Lower leg skin (tissue), 3 donors: ENCODE measurements at regions not wholly inside any gene's neighbourhood (a gene's known extent, or its start where the extent isn't known, plus 50 kb on each side); places are given as distances from the start of the nearest gene placed in this dataset.

Experiments
- POLR2A ChIP-seq, 2 donors: fragments of 450-650 bp; IDR thresholded peaks; one replicate each; pipeline ENCODE4 v1.6.1; 2016 to 2017; ENCODE audit warnings: antibody characterized with exemption in 2 of 2, mild to moderate bottlenecking in 1 of 2, moderate library complexity in 1 of 2
- TF ChIP-seq, protein P1 (sequence below), 3 donors: fragments of 450-650 bp; IDR thresholded peaks; one replicate each; pipeline ENCODE4 v1.5.1; 2016; ENCODE audit warnings: antibody characterized with exemption in 3 of 3, mild to moderate bottlenecking in 3 of 3, moderate library complexity in 2 of 3

- TF ChIP-seq, protein P1, sequence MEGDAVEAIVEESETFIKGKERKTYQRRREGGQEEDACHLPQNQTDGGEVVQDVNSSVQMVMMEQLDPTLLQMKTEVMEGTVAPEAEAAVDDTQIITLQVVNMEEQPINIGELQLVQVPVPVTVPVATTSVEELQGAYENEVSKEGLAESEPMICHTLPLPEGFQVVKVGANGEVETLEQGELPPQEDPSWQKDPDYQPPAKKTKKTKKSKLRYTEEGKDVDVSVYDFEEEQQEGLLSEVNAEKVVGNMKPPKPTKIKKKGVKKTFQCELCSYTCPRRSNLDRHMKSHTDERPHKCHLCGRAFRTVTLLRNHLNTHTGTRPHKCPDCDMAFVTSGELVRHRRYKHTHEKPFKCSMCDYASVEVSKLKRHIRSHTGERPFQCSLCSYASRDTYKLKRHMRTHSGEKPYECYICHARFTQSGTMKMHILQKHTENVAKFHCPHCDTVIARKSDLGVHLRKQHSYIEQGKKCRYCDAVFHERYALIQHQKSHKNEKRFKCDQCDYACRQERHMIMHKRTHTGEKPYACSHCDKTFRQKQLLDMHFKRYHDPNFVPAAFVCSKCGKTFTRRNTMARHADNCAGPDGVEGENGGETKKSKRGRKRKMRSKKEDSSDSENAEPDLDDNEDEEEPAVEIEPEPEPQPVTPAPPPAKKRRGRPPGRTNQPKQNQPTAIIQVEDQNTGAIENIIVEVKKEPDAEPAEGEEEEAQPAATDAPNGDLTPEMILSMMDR (IDR thresholded peaks at IDR 0.05), result no peak
- TF ChIP-seq POLR2A (IDR thresholded peaks at IDR 0.05), result no peak
Measured at GRCh38 chr14:105711044-105711620, 184.7 kb downstream of the TMEM121 start.
